NCI-H128 (cell line): ENCODE measurements at regions not wholly inside any gene's neighbourhood (a gene's known extent, or its start where the extent isn't known, plus 50 kb on each side); places are given as distances from the start of the nearest gene placed in this dataset.
A peak's percentile ranks its signal among the peaks of the same experiment; 100 is the strongest.

Experiments used
- DNase-seq: peaks from one replicate; lab custom pipeline; 2025; ENCODE audit not compliant: unreplicated experiment; lab: John Stamatoyannopoulos, UW

GRCh38 chr4:181970366-181970765 is 272.8 kb upstream of the TENM3 start:
- DNase-seq = no peak

DNA sequence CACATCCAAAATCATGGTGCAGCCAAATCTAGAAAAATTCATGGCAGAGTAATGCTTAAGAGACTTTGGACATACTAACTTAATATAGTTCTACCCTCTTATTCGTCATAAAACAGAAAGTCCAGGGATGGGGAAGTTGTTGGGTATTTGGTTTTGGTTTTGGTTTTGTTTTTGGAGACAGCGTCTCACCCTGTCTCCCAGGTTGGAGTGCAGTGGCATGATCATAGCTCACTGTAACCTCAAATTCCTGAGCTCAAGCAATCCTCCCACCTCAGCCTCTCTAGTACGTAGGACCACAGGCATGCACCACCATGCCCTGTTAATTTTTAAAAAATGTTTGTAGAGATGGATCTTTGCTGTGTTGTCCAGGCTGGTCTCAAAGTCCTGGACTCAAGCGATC is 271.8 kb upstream of the TENM3 start:
- DNase-seq = no peak

- no peak for DNase-seq
These were observed 271.2 kb upstream of the TENM3 start for GRCh38 chr4:181971973-181972372.

GRCh38 chr4:181976764-181977163 is 266.4 kb upstream of the TENM3 start:
- DNase-seq = no peak

- DNase-seq = peak; percentile 34
These were observed 260.8 kb upstream of the TENM3 start for GRCh38 chr4:181982437-181982836.

DNA sequence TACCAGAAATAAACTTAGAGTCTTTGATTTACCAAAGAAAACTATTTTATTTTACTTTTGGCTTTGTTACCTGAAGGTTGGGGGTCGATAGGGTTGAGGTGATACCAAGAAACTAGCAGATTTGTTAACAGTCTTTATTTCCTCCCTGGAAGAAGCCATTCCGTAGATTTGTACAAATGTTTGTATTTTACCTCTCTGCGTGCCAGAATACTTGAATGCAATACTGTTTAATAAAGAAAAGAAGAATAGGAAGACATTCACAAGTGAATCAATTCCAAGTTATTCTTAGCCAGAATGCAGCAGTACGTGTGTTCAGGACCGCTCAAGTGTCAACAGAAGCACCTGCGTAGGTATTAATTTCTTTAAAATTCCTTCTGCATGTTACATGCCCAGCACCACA is 260.3 kb upstream of the TENM3 start:
- no peak for DNase-seq

GRCh38 chr4:181987392-181987791 is 255.8 kb upstream of the TENM3 start:
- no peak for DNase-seq

DNA sequence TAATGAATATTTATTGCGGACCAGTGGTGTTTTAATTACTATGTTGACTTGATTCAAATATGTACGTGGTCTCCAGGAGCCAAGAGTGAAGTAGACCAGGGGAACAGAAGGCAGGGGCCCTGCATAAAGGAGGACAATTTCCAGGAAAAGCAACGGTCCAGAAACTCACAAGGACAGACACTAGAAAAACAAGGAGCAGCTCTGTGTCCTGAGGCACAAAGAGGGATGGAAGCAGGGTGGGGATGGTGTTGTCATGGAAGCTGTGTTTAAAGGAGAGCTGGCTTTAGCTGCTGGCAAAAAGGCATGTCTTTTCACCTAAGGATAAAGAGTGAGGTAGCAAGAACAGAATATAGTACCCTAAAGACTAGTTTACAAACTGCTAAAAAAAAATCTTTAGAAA is 254.1 kb upstream of the TENM3 start:
- DNase-seq = no peak

DNA sequence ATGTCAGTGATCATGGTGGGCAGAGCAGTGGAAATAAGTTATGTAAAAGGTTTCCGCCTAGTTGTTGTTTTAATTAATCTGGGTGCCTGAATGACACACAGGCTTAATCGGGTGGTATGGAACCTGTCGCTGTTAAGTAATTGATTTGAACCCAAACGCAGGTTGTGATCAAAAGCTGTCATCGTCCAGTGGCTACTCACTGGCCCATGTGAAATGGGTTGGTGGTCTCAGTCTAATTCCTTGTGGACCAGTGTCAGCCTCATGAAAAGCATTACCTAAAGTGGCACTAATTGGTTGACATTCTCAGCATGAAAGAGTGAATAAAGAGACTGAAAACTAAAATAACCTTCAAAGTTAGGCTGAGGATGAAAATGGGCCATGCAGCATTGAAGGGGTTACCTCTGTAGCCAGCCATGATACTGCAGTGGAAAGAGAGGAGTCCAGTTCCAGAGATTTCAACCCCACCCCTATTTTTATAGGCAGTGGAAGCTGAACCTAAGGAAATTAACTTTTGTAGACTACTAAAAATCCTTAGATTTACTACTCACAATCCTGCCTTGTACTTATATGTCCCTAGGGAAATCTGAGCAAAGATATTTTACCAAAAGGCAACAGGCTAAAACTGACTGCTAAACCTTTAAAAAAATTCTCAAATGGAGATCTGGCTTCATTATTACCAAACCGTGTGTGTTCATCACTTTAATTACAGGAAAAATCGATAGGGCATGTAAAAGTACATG is 251.7 kb upstream of the TENM3 start:
- no peak for DNase-seq

- DNase-seq = no peak
These were observed 244.6 kb upstream of the TENM3 start for GRCh38 chr4:181998398-181999295.

DNA sequence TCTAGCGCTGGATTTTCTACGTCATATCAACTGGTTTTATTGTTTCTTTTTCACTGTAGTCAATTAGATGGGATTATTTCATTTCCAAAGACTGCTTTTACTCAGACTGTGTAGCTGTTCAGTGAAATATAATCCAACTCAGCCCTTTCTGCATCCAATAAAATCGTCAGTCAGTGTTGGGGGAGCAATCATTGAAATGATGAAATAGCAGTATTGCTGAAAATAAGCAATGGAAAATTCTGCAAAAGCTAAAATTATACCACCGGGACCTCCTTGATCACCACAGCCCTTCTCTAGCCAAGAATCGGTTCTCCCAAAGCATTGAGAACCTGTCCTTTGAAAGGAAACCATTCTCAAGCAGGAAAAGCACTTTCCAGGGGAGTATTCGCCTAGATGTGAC is 243.1 kb upstream of the TENM3 start:
- DNase-seq = no peak

GRCh38 chr4:182010876-182011275 is 232.3 kb upstream of the TENM3 start:
- DNase-seq = no peak

GRCh38 chr4:182014164-182014563 is 229.0 kb upstream of the TENM3 start:
- DNase-seq = no peak

GRCh38 chr4:182015014-182015413 is 228.2 kb upstream of the TENM3 start:
- DNase-seq = no peak

DNA sequence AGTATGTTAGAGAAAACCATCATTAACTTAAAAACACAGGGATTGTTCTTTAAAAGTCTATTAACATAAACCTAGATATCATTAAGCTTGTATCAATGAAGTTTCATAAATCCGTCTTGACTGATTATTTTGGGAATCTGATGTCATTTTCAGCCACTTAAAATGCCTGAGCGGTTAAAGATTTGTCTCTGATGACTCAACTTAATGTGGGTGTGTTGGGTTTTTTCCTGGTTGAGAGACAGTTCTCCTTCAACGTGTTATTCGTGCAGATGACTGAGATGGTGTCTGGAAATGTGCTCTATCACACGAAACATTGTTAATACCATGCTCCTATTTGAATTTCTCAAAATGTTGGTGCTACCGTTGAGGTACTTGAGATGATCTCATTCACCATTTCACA is 227.3 kb upstream of the TENM3 start:
- DNase-seq = no peak

DNA sequence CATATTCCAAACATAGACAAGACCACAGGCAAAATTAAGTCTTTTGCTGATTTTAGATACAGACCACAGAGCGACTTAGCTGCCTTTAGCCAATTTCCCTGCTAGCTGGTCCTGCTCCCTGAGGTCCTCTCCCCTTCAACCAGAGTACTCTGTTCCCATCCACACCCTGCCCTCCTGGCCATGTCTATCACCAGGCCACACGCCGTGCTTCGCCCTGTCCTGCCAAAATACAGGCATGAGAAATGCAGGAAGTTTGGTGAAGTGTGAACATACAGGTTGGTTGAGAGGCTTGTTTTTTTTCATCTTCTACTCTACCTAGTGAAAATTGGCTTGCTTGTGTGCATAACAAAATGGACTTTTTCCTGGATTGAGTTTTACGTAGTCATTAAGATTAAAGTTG is 226.2 kb upstream of the TENM3 start:
- no peak for DNase-seq

DNA sequence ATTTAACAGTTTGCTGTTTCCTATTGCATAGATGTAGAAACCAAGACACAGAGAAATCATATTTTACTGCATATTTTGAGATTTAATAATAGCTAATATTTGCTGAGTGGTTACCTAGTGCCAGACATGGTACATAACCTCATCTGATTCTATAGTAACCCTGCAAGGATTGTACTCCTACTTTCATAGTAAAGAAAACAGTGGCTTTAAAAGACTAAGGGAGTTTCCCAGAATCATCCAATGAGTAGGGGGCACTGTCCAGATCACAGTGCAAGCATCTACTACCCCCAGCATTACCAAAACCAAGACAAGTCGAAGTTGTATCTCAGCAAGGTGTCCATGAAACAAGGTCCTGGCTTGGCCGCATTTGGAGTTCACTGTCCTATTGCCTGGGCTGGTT is 224.5 kb upstream of the TENM3 start:
- no peak for DNase-seq

DNA sequence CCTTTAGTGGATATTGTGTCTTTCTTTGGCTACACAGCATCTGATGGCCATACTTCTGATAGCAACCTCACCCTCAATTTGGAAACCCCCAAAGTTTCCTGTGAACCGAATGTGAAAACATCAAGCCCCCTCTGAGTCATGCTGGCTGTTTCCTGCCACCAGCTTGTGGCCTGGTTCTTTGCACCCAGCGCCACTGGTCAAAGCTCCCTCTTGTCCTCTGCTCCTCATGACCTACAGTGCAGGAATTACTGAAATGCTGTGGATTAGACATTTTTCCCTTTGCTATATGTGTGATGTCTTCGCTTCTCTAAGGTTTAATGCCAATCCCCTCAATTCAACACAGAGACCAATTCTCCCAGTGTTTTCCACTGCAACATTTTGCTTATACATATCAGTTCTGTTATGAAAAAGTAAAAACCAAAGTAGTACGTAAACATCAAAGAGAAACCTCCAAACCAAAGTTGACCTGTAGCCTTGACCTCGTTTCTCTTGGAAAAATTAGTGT is 224.0 kb upstream of the TENM3 start:
- DNase-seq = no peak

GRCh38 chr4:182022909-182023308 is 220.3 kb upstream of the TENM3 start:
- peak; percentile 1 for DNase-seq

- no peak for DNase-seq
These were observed 219.7 kb upstream of the TENM3 start for GRCh38 chr4:182023469-182023868.

GRCh38 chr4:182042945-182043344 is 200.3 kb upstream of the TENM3 start:
- no peak for DNase-seq

DNA sequence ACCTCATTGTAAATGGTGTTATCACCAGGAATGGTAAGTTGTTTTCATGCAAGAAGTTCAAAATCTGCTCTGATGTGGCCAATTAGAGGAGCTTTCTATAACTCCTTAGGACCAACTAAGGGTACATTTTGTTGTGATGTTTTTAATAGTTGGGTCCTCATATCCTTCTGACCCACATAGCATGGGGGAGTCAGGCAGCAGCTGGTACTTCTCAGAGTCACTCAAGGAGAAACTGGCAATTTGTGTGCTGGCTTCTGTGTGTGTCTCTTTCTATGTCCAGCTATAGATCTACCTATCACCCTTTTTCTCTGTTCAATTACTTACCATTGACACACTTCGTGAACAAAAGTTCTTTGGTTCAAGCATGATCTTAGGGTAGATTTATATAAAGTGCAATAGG is 194.3 kb upstream of the TENM3 start:
- DNase-seq = no peak
